NCI-H1436 (cell line): ENCODE measurements at regions not wholly inside any gene's neighbourhood (a gene's known extent, or its start where the extent isn't known, plus 50 kb on each side); places are given as distances from the start of the nearest gene placed in this dataset.

Experiments
- DNase-seq: peaks from one replicate; lab custom pipeline; 2025; lab: John Stamatoyannopoulos, UW

GRCh38 chr13:22423261-22423660, 752.4 kb downstream of the FGF9 start:
- no peak for DNase-seq

- DNase-seq = no peak
These were observed 754.2 kb downstream of the FGF9 start for GRCh38 chr13:22425087-22425486.

GRCh38 chr13:22427066-22427465, 753.7 kb upstream of the SGCG start:
- DNase-seq = no peak

GRCh38 chr13:22427783-22428182, 753.0 kb upstream of the SGCG start:
- DNase-seq = no peak

- DNase-seq = no peak
These were observed 752.5 kb upstream of the SGCG start for GRCh38 chr13:22428188-22428828.

GRCh38 chr13:22432690-22433089, 748.1 kb upstream of the SGCG start:
- no peak for DNase-seq

- DNase-seq = no peak
These were observed 733.5 kb upstream of the SGCG start for GRCh38 chr13:22447132-22447886.

- no peak for DNase-seq
These were observed 731.5 kb upstream of the SGCG start for GRCh38 chr13:22449251-22449650.

GRCh38 chr13:22451327-22451741, 729.4 kb upstream of the SGCG start:
- no peak for DNase-seq

- DNase-seq = no peak
These were observed 726.2 kb upstream of the SGCG start for GRCh38 chr13:22454586-22454985.

GRCh38 chr13:22455036-22455435, 725.7 kb upstream of the SGCG start:
- no peak for DNase-seq

- no peak for DNase-seq
These were observed 718.8 kb upstream of the SGCG start for GRCh38 chr13:22461854-22462490.

- no peak for DNase-seq
These were observed 717.7 kb upstream of the SGCG start for GRCh38 chr13:22463089-22463488.

- no peak for DNase-seq
These were observed 712.7 kb upstream of the SGCG start for GRCh38 chr13:22468045-22468444.

GRCh38 chr13:22468824-22469223, 712.0 kb upstream of the SGCG start:
- no peak for DNase-seq

- no peak for DNase-seq
These were observed 711.3 kb upstream of the SGCG start for GRCh38 chr13:22469452-22469851.

GRCh38 chr13:22470075-22470474, 710.7 kb upstream of the SGCG start:
- no peak for DNase-seq

GRCh38 chr13:22482496-22483000, 698.2 kb upstream of the SGCG start:
- DNase-seq = no peak

- no peak for DNase-seq
These were observed 697.5 kb upstream of the SGCG start for GRCh38 chr13:22483276-22483675.

GRCh38 chr13:22486490-22486889, 694.3 kb upstream of the SGCG start:
- DNase-seq = no peak

- no peak for DNase-seq
These were observed 692.8 kb upstream of the SGCG start for GRCh38 chr13:22487932-22488331.

- DNase-seq = no peak
These were observed 691.0 kb upstream of the SGCG start for GRCh38 chr13:22489771-22490170.

GRCh38 chr13:22495819-22496218, 685.0 kb upstream of the SGCG start:
- no peak for DNase-seq
